Activated CD4-positive, CD25-positive, alpha-beta regulatory T cell treated with anti-CD3 and anti-CD28 coated beads, Interleukin-2, amount 50 U/mL, for 72 hours (primary cell): ENCODE measurements at regions not wholly inside any gene's neighbourhood (a gene's known extent, or its start where the extent isn't known, plus 50 kb on each side); places are given as distances from the start of the nearest gene placed in this dataset.

Source experiments
- DNase-seq: peaks from one replicate; pipeline ENCODE4 v3.0.0; 2021

DNA sequence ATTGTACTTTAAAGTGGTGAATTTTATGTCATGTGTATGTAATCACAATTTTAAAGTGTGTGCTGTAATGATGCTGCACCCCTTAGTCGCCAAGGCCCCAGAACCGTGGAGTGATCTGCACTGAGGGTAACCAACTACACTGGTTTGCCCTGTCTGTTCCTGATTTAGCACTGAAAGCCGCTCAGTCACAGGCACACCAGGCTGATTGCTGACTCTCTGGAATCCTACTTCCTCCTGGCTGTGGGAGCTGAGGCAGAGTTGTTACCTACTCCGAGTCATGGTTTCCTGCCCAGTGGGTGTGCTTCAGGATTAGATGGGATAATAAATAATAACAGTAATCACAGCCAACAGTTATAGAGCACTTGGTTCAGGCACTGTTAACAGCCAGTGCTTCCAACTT lies 645.4 kb downstream of the BCOR start:
- no peak for DNase-seq

DNA sequence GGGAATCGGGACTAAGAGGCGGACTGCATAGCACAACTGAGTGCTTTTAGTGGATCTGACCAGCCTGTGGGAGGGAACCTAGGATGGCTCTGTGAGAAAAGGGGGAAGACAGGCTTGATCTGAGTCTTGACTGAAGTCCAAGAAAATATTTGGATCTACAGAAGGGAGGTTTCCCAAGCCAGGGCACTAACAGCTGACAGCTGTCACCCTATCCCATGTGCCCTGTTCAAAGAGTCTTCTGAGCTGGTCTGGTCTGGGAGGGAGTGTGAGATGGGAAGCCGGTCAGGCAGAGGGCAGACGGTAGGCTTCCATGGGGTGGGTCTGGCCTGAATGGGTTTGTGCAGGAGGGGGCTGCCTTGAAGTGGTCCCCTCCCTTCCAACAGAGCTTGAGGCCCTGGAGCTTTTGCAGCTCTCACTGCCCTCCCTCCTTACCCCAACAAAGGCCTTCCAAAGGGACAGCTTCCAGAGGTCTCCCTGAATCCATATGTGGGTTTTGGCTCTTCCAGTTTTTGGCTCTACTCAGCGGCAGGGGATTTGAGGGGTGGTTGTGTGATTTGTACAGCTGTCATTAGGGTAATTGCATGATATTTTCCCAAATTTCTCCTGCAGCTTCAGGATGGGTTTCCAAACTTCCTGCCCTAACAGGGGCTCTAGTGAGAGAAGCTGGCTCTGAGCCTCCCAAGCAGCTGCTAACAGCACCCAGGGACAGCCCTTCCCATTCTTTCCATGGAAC lies 643.7 kb downstream of the BCOR start:
- no peak for DNase-seq

DNA sequence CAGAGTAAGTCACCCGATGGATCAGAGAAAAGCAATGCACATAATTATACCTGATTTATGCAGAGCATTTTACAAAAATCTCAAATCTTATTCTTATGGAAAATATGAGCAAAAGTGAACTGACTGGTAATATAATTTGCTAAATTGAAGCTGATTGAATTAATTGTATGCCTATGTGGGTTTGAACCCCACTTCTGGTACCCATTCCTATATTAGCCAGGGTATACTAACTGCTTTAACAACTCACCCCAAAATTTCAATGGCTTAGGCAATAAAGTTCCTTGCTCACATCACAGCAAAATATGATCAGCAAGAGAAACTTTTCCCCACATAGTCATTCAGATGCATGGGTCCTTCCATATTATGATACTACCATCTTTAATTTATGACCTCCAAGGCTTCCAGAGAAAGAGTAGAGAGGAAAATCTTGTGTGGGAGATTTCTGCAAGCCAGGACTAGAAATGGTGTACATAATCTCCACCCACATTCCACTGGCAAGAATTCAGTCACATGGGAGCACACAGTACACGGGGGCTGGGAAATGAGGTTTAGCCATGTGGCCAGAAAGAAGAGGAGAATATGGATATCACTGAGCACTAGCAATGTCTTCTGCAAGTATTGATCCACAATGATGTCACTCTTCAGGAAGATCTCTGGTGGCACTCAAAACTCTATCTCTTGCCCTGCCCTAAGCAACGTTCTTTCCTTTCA lies 640.7 kb downstream of the BCOR start:
- no peak for DNase-seq

- DNase-seq = no peak
Measured at GRCh38 chrX:39458779-39459178, 639.0 kb downstream of the BCOR start.

DNA sequence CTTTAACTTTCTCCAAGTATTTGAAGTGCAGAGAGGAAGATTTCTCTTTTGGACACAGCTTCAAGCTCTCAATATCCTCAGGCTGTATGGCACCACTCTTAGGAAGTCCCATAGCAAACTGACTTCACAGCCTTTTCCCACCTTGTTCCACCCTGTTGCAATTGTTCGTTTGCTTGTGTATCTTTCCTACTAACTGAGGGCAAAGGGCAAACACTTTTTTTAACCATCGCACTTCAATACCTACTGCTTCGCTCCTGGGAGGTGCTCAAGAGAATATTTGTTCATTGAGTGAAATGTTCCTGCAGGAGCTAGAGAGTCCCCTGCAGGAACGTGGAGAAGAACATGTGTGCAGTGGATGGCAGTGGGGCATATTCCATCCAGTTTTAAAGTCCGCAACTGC lies 638.6 kb downstream of the BCOR start:
- no peak for DNase-seq

DNA sequence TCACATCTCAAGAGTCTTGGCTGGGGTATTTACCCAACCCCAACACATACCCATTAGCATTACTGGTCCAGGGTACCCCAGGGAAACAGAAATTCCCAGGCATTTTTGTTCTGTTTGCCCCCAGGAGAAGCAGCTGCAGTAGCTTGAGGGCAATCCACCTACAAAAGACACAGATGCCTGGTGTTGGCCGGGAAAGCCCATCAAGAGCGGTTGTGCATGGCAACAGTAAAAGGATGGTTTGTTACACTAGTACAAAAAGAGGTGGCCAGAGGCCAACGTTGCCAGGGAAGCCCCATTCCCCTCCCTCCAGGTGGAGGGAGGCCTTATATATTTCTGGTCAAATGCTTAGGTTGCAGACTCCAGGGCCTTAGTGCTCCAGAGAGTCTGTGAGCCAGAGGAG lies 637.8 kb downstream of the BCOR start:
- DNase-seq = no peak

- no peak for DNase-seq
Measured at GRCh38 chrX:39460499-39460898, 637.3 kb downstream of the BCOR start.

DNA sequence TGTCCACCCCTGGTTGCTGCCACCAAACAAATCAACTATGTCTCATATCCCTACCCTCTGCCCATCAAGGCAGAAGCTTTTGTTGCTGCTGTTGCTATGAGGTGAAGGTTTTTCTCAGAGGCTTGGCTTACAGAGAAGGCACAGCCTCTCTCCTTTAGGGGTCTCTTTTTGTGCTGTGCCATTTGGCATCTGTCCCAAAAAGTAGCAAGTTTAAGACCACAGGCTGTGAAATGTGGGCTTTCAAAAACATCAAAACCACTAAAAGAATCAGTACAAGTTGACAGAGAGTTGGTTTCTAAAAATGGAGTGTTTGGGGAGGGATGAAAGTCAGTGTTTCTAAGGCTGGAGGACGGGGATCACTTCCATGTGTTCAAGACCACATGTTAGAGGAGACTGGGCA lies 634.9 kb downstream of the BCOR start:
- DNase-seq = no peak

- no peak for DNase-seq
Measured at GRCh38 chrX:39464253-39464652, 633.5 kb downstream of the BCOR start.

DNA sequence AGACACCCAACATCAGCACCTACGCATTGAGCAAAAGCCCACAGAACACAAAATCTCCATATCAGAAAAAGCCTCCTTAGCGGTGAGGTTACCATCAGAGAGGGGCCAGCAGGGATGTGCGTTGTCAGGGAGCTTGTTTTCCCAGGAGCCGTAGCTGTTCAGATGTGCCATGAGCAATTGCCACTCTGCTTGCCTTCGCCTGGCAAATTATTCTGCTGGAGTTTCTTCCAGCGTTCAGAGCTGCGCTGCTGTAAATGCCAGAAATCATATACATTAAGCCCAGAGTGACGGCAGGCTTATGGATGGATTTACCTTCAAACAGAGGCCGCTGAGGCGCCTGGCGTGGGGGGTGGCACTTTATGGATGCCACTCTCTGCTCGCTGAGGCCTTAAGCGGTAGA lies 632.3 kb downstream of the BCOR start:
- DNase-seq = no peak

DNA sequence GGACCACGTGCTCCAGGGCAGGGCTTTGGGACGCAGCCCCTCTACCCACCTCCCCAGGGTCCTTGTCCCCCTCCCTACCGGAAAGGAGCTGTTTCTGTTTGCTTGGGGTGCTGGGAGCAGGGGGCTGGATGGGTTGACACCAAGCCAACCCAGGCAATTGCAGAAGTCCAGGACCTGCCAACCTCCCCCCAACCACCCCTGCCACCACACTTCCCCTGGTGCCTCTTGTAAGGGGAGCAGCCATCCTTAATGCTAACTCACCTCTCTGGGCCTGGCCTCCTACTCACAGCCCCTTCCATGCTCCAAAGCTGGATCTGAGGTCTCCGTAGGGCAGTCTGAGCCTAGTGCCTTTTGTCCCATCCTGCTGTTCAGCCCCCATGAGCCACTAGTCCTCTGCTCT lies 631.9 kb downstream of the BCOR start:
- no peak for DNase-seq

GRCh38 chrX:39469126-39469525 lies 628.6 kb downstream of the BCOR start:
- DNase-seq = no peak

- no peak for DNase-seq
Measured at GRCh38 chrX:39470588-39471407, 627.0 kb downstream of the BCOR start.

- no peak for DNase-seq
Measured at GRCh38 chrX:39472161-39472560, 625.6 kb downstream of the BCOR start.

DNA sequence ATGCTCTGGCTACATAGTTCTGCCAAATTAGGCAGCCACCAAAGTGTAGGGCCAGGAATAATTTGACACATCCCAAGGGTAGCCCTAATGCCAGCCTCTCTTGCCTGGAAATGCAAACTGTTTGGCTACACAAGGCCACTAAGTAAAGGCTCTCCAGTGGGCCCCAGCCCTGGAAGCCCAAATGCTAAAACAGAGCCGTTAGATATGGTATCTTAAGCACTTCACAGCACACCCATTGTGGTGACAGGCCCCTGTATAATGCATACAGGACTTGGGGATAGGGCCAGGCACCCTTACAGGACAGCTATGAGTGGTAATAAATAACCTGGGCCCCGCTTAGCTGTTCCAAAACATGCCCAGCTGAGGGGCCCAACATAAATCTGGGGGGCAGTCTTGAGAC lies 623.9 kb downstream of the BCOR start:
- no peak for DNase-seq

- DNase-seq = no peak
Measured at GRCh38 chrX:39475372-39475771, 622.4 kb downstream of the BCOR start.

DNA sequence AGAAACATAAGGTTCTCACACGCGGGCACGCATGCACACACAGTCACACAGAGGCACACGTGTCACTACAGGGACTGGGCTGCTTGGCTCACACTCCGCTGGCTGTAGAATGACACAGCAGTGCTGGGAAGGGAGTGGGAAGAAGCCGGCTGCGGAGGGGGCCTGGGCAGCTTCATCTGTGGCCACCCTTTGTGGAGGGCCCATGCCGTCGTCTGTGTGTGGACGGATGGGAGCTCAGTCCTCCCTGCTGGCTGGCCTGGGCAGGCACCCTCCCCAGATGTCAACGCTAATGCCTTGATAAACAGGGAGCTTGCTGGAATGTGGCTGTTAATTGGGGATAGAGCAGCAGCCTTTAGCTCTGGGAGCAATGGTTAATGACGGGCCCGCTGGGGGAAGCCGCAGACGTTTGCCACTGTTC lies 621.1 kb downstream of the BCOR start:
- DNase-seq = no peak

DNA sequence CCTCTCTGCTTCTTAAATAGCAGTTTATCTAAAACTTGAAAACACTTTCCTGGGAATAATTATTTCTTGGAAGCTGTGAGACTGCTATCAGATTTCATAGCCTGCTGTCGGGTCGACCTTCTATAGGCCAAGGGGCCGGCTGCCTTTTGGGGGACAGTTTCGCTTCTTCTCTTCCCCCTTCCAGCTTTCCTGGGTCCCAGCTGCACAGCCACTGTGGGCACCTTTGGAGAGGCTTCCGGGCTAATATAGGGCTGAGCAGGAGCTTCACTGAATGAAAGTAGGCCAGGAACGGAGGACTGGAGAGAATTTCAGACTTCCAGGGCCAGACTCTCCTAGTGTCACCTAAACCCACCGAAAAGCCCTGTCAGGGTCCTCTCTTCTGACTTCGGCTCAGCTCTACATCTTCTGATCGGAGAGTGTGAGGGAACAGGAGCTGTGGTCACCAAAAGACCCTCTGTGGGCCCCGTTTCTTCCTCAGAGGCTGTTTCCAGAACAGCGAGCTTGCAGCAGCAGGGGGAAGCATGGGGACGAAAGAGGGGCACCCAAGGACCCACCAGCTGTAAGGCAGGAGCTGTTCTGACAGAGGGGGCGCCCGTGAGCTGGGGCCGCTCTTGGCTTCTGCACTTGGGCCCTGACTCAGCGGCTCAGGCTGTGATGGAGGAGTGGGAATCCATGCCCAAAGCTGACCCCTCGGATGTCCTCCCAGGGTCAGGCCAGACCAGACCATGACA lies 620.6 kb downstream of the BCOR start:
- DNase-seq = no peak

GRCh38 chrX:39477762-39478120 lies 620.0 kb downstream of the BCOR start:
- DNase-seq = no peak

- no peak for DNase-seq
Measured at GRCh38 chrX:39479856-39480255, 617.9 kb downstream of the BCOR start.

GRCh38 chrX:39480963-39481362 lies 616.8 kb downstream of the BCOR start:
- DNase-seq = no peak

GRCh38 chrX:39481621-39482020 lies 616.1 kb downstream of the BCOR start:
- no peak for DNase-seq
